Fibroblast of the aortic adventitia (primary cell): ENCODE measurements at regions not wholly inside any gene's neighbourhood (a gene's known extent, or its start where the extent isn't known, plus 50 kb on each side); places are given as distances from the start of the nearest gene placed in this dataset.

Source experiments
- DNase-seq: peaks from one replicate; pipeline ENCODE4 v3.0.0-alpha.2; 2010; ENCODE audit warnings: low read depth
- H3K4me3 ChIP-seq: 2 replicates; pipeline ENCODE4 v1.5.1; 2011; ENCODE audit warnings: low read depth, mild to moderate bottlenecking, control low read depth, low read length, moderate library complexity
- CTCF ChIP-seq: IDR thresholded peaks from 2 replicates; pipeline ENCODE4 v1.5.1; 2011; ENCODE audit warnings: mild to moderate bottlenecking, low read length, control low read depth, inconsistent platforms; ENCODE audit not compliant: insufficient read depth

- no peak overlapping the region for H3K4me3 ChIP-seq
- DNase-seq, result no peak
- no peak for TF ChIP-seq CTCF
These were observed 107.8 kb upstream of the TARDBP start for GRCh38 chr1:10904396-10905358.

GRCh38 chr1:10905841-10906655 is 106.4 kb upstream of the TARDBP start:
- no peak for TF ChIP-seq CTCF
- no peak for DNase-seq
- no peak overlapping the region for H3K4me3 ChIP-seq

- no peak for DNase-seq
- H3K4me3 ChIP-seq, result no peak overlapping the region
- TF ChIP-seq CTCF, result no peak
These were observed 105.5 kb upstream of the TARDBP start for GRCh38 chr1:10906866-10907519.

DNA sequence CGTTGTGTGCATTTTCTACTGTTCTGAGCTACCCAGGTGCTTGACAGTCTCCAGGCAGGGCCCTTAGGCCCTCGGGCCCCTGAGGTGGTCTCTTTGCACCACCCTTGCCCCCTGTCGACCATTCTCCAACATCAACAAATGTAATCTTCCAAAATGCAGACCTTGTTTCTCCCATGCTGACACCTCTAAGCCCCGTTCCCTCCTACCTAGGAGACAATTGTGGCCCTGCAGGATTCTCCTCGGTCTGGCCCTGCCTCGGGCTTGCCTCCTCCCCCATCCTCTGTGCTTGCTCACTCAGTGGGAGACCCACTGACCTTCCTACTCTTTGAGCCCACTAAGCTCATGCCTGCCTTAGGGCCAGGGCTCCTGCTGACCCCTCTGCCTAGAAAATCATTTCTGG is 104.2 kb upstream of the TARDBP start:
- no peak overlapping the region for H3K4me3 ChIP-seq
- DNase-seq, result no peak
- no peak for TF ChIP-seq CTCF

- no peak overlapping the region for H3K4me3 ChIP-seq
- TF ChIP-seq CTCF, result peak; percentile 37
- DNase-seq, result peak; percentile 14
These were observed 102.5 kb upstream of the TARDBP start for GRCh38 chr1:10909697-10910680.
